Left hindlimb (tissue), 1 donor: ENCODE measurements at regions not wholly inside any gene's neighbourhood (a gene's known extent, or its start where the extent isn't known, plus 50 kb on each side); places are given as distances from the start of the nearest gene placed in this dataset.
A peak's percentile ranks its signal among the peaks of the same experiment; 100 is the strongest.
"Not testable (repeated sequence)": the region's sequence is repeated elsewhere in the genome, so short reads cannot be mapped to it uniquely, and the experiment has no call there.

Experiments used
- DNase-seq: peaks from one replicate; pipeline ENCODE4 v3.0.0-alpha.2; 2018

- DNase-seq: no peak
Measured at GRCh38 chr16:87042551-87043230, 274.5 kb downstream of the C16orf95 start.

- no peak for DNase-seq
Measured at GRCh38 chr16:87043231-87044031, 273.8 kb downstream of the C16orf95 start.

- no peak for DNase-seq
Measured at GRCh38 chr16:87044032-87044382, 273.2 kb downstream of the C16orf95 start.

GRCh38 chr16:87044829-87045228 is 272.4 kb downstream of the C16orf95 start:
- DNase-seq: no peak

GRCh38 chr16:87045466-87046216 is 271.6 kb downstream of the C16orf95 start:
- no peak for DNase-seq

GRCh38 chr16:87046235-87046634 is 271.0 kb downstream of the C16orf95 start:
- no peak for DNase-seq

GRCh38 chr16:87047221-87048037 is 269.8 kb downstream of the C16orf95 start:
- DNase-seq: no peak

- no peak for DNase-seq
Measured at GRCh38 chr16:87048038-87048729, 269.0 kb downstream of the C16orf95 start.

- no peak for DNase-seq
Measured at GRCh38 chr16:87048730-87049115, 268.5 kb downstream of the C16orf95 start.

- not testable (repeated sequence) for DNase-seq
Measured at GRCh38 chr16:87049216-87049615, 268.0 kb downstream of the C16orf95 start.

- DNase-seq: no peak
Measured at GRCh38 chr16:87050142-87050541, 267.1 kb downstream of the C16orf95 start.

GRCh38 chr16:87051526-87052320 is 265.5 kb downstream of the C16orf95 start:
- DNase-seq: peak; percentile 10

GRCh38 chr16:87052506-87052905 is 264.7 kb downstream of the C16orf95 start:
- DNase-seq: peak; percentile 18

- peak; percentile 38 for DNase-seq
Measured at GRCh38 chr16:87053016-87053982, 263.9 kb downstream of the C16orf95 start.

- no peak for DNase-seq
Measured at GRCh38 chr16:87054154-87054553, 263.0 kb downstream of the C16orf95 start.

- no peak for DNase-seq
Measured at GRCh38 chr16:87054856-87055255, 262.3 kb downstream of the C16orf95 start.

- DNase-seq: no peak
Measured at GRCh38 chr16:87056083-87056482, 261.1 kb downstream of the C16orf95 start.

GRCh38 chr16:87056551-87056950 is 260.6 kb downstream of the C16orf95 start:
- peak; percentile 25 for DNase-seq

- no peak for DNase-seq
Measured at GRCh38 chr16:87057211-87057881, 259.8 kb downstream of the C16orf95 start.
